HepG2 (cell line): ENCODE measurements at regions not wholly inside any gene's neighbourhood (a gene's known extent, or its start where the extent isn't known, plus 50 kb on each side); places are given as distances from the start of the nearest gene placed in this dataset.

Source experiments
- ATF3 ChIP-seq: sonication (generic); formaldehyde crosslinking; IDR thresholded peaks from 2 replicates; pipeline ENCODE4 v1.4.0; 2020; ENCODE audit warnings: missing genetic modification reagents
- CHCHD3 ChIP-seq: sonication (generic); formaldehyde crosslinking; IDR thresholded peaks from 2 replicates; pipeline ENCODE4 v1.8.0; 2022; ENCODE audit warnings: mild to moderate bottlenecking, missing genetic modification reagents, moderate library complexity
- DPF2 ChIP-seq: sonication (generic); formaldehyde crosslinking; IDR thresholded peaks from 2 replicates; pipeline ENCODE4 v1.4.0; 2020; ENCODE audit warnings: mild to moderate bottlenecking, low read depth, missing genetic modification reagents, borderline replicate concordance
- E2F2 ChIP-seq: sonication (generic); formaldehyde crosslinking; IDR thresholded peaks from 2 replicates; pipeline ENCODE4 v1.4.0; 2020; ENCODE audit warnings: missing genetic modification reagents, borderline replicate concordance
- NR0B2 ChIP-seq: sonication (generic); formaldehyde crosslinking; IDR thresholded peaks from 2 replicates; pipeline ENCODE4 v1.4.0; 2020; ENCODE audit warnings: mild to moderate bottlenecking, missing genetic modification reagents
- NRL ChIP-seq: sonication (generic); formaldehyde crosslinking; IDR thresholded peaks from 2 replicates; pipeline ENCODE4 v1.5.0; 2020; ENCODE audit warnings: missing genetic modification reagents, mild to moderate bottlenecking, moderate library complexity, borderline replicate concordance
- ONECUT2 ChIP-seq: sonication (generic); formaldehyde crosslinking; IDR thresholded peaks from 2 replicates; pipeline ENCODE4 v1.4.0; 2020; ENCODE audit warnings: missing genetic modification reagents
- POLR2A ChIP-seq, 2 experiments: IDR thresholded peaks; 2 replicates each; pipeline ENCODE4 v1.6.1; 2011; ENCODE audit warnings: low read depth in 2 of 2, low read length in 2 of 2, mild to moderate bottlenecking in 1 of 2, moderate library complexity in 1 of 2; ENCODE audit not compliant: insufficient read depth in 1 of 2
- RAD51 ChIP-seq: fragments of 450-650 bp; IDR thresholded peaks from 2 replicates; pipeline ENCODE4 v1.6.1; 2016; ENCODE audit warnings: borderline replicate concordance
- SYNCRIP ChIP-seq: fragments of 200-400 bp; formaldehyde crosslinking; IDR thresholded peaks from 2 replicates; pipeline ENCODE4 v1.6.1; 2018; ENCODE audit warnings: mild to moderate bottlenecking, low read depth, low read length; ENCODE audit not compliant: insufficient read depth
- TSC22D2 ChIP-seq: sonication (generic); formaldehyde crosslinking; IDR thresholded peaks from 2 replicates; pipeline ENCODE4 v1.5.1; 2020; ENCODE audit warnings: missing genetic modification reagents, mild to moderate bottlenecking, borderline replicate concordance
- ZBTB33 ChIP-seq: sonication (generic); formaldehyde crosslinking; IDR thresholded peaks from 2 replicates; pipeline ENCODE4 v1.4.0; 2020; ENCODE audit warnings: missing genetic modification reagents
- ZNF281 ChIP-seq: sonication (generic); formaldehyde crosslinking; IDR thresholded peaks from 2 replicates; pipeline ENCODE4 v1.4.0; 2020; ENCODE audit warnings: missing genetic modification reagents, borderline replicate concordance

- TF ChIP-seq CHCHD3 (CRISPR knock-in tag) (no peak), ATF3 (no peak), ZBTB33 (CRISPR knock-in tag) (no peak), TSC22D2 (CRISPR knock-in tag) (no peak), E2F2 (CRISPR knock-in tag) (no peak), RAD51 (no peak), DPF2 (CRISPR knock-in tag) (no peak), SYNCRIP (no peak), NRL (CRISPR knock-in tag) (no peak), NR0B2 (CRISPR knock-in tag) (no peak), ONECUT2 (CRISPR knock-in tag) (no peak), ZNF281 (CRISPR knock-in tag) (no peak), POLR2A (IDR thresholded peaks at IDR 0.05; ENCODE audit: insufficient read depth in 1 of 2, low read depth in 2 of 2, low read length in 2 of 2) (no peak)
These were observed 632.8 kb downstream of the TSN start for GRCh38 chr2:122388208-122388607.
